ENCODE measurements at regions not wholly inside any gene's neighbourhood (a gene's known extent, or its start where the extent isn't known, plus 50 kb on each side); places are given as distances from the start of the nearest gene placed in this dataset.

DNA sequence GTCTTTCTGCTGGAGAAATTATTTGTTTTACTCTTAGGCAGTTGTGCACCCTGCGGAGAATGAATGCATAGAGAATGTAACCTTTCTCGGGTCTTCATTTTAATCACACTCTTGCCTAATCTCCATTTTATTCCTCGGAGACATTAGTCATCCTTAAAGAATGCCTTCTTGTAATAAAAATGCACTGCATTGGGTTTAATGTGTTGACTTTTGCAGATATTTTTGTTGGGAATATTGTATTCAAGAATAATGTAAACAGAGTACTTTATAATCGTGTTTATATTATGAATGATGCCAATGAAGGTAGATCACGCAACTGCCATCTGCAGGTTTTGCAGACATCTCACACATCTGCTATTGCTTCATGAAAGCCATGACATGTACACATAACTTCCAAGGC lies 1093.9 kb upstream of the CDH6 start:
- Histone ChIP-seq H3K27me3 (replicated peaks) (no peaks in the 10 kb centered on the region), H3K4me3 (ENCODE audit: low read depth, low read length) (no peak overlapping the region), H3K27ac (peak overlapping the region; percentile 95), H3K36me3 (replicated peaks) (no peaks in the 10 kb centered on the region)
- in situ Hi-C loops (cut with HindIII; ENCODE audit: low pct_ligation_motif_present, low sequenced_read_pairs) = no loop called here
- peak; percentile 81 for DNase-seq
- TF ChIP-seq, protein P1, sequence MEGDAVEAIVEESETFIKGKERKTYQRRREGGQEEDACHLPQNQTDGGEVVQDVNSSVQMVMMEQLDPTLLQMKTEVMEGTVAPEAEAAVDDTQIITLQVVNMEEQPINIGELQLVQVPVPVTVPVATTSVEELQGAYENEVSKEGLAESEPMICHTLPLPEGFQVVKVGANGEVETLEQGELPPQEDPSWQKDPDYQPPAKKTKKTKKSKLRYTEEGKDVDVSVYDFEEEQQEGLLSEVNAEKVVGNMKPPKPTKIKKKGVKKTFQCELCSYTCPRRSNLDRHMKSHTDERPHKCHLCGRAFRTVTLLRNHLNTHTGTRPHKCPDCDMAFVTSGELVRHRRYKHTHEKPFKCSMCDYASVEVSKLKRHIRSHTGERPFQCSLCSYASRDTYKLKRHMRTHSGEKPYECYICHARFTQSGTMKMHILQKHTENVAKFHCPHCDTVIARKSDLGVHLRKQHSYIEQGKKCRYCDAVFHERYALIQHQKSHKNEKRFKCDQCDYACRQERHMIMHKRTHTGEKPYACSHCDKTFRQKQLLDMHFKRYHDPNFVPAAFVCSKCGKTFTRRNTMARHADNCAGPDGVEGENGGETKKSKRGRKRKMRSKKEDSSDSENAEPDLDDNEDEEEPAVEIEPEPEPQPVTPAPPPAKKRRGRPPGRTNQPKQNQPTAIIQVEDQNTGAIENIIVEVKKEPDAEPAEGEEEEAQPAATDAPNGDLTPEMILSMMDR (IDR thresholded peaks at IDR 0.05; ENCODE audit: low read depth, low read length, missing control alignments) = no peak

DNA sequence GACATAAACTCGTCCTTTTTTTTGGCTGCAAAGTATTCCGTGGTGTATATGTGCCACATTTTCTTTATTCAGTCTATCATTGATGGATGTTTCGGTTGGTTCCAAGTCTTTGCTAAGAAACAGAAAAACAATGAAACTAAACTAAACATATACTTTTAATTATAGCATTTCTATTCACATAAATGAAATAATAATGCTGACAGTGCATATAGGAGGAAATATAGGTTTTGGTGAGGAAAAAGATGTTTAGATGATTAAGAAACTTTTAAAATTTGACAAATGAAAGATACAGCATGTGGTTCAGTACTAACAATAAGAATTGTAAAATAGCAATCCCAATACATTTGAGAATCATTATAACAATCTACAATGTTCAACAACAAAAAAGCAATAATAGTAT lies 1094.5 kb upstream of the CDH6 start:
- in situ Hi-C loops (cut with HindIII; ENCODE audit: low pct_ligation_motif_present, low sequenced_read_pairs) = no loop called here
- TF ChIP-seq, protein P1 (IDR thresholded peaks at IDR 0.05; ENCODE audit: low read depth, low read length, missing control alignments) = no peak
- H3K27me3 ChIP-seq (replicated peaks) = no peaks in the 10 kb centered on the region
- DNase-seq = no peak
- peak overlapping the region; percentile 48 for H3K27ac ChIP-seq
- H3K4me3 ChIP-seq (ENCODE audit: low read depth, low read length) = no peak overlapping the region
- no peaks in the 10 kb centered on the region for H3K36me3 ChIP-seq (replicated peaks)

DNA sequence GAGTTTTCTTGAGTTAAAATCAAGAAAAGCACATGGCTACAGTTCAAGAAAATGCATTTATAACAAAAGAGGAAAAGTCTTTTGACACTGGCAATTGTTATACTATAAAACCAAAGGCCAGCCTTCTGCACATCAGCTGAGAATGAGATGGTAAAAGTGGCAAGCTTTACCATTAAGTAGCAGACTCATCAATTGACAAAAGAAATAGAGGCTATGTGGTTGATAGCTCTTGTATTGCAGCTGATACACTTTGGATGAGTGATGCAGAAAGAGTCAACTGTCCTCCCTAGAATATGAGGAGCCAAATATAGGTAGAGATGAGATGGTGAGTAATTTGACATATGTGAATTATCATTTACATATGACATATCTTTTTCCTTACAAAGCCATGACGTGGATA lies 1100.9 kb upstream of the CDH6 start:
- DNase-seq = no peak
- TF ChIP-seq, protein P1 (IDR thresholded peaks at IDR 0.05; ENCODE audit: low read depth, low read length, missing control alignments) = no peak

DNA sequence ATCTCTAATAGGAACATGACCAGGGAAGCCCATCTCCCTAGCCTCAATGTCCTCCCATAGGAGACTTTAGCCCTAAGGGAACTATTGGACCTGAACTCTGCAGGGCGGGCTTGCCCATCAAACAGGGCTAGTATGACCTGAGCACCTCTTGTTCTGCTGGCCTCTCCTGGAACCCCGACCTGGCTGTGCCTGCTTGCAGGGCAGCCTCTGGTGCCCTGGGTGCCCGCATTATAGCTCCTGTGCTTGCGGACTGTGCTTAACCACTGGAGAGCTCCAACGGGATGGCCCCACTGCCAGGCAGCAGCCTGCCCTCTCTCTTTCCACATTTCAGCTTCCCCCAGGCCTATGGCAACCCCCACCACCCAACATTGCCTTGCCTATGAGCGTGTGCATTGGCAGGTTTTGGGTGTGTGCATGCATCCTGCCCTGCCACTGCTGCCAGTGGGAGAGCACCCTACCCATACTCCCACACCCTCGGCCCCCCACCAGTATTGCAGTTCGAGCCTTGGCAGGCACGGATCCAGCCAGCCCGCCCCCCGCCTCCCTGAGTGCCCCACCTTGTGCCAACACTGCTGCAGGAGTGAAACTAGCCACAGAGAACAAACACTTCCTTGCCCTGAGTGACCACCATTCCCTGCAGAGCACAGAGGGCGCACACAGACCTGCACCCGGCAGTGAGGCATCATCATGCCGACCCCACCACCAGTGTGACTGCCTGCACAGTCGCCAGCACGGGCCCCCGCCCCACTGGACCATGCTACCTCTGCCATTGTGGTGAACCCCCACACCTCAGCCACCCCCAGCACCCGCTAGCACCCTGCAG lies 1123.8 kb upstream of the CDH6 start:
- Histone ChIP-seq H3K27me3 (replicated peaks) (no peaks in the 10 kb centered on the region), H3K36me3 (replicated peaks) (no peaks in the 10 kb centered on the region), H3K4me3 (ENCODE audit: low read depth, low read length) (no peak overlapping the region), H3K27ac (no peak overlapping the region)
- in situ Hi-C loops (cut with HindIII; ENCODE audit: low pct_ligation_motif_present, low sequenced_read_pairs) = no loop called here
- no peak for DNase-seq
- TF ChIP-seq, protein P1 (IDR thresholded peaks at IDR 0.05; ENCODE audit: low read depth, low read length, missing control alignments) = no peak

More for the DNA sequence above, 1100.9 kb upstream of the CDH6 start:
- Histone ChIP-seq H3K27me3 (replicated peaks) (no peaks in the 10 kb centered on the region), H3K36me3 (replicated peaks) (no peaks in the 10 kb centered on the region), H3K4me3 (ENCODE audit: low read depth, low read length) (no peak overlapping the region), H3K27ac (no peak overlapping the region)
- in situ Hi-C loops (cut with HindIII; ENCODE audit: low pct_ligation_motif_present, low sequenced_read_pairs) = no loop called here

DNA sequence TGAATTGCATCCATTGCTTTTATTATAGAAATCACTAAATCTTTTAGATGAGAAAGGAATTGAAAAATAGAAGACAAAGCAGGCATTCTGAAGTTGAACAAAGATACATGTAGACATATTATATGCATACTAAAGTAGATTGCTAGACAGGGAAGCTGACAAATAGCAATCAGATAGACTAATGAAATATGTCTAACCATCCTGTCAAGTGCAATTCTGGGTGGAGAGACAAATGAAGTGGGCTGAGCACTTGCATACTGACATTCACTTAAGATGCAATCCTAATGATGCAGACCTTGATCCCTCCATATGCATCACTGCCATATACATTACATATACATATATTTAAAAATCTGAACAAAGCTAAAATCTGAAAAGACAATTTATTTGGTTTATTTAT lies 1130.0 kb upstream of the CDH6 start:
- no peak overlapping the region for H3K27ac ChIP-seq
- no peak overlapping the region for H3K4me3 ChIP-seq (ENCODE audit: low read depth, low read length)
- no peak for DNase-seq
- TF ChIP-seq, protein P1 (IDR thresholded peaks at IDR 0.05; ENCODE audit: low read depth, low read length, missing control alignments) = no peak
- in situ Hi-C loops (cut with HindIII; ENCODE audit: low pct_ligation_motif_present, low sequenced_read_pairs) = no loop called here
- no peaks in the 10 kb centered on the region for H3K36me3 ChIP-seq (replicated peaks)
- H3K27me3 ChIP-seq (replicated peaks) = no peaks in the 10 kb centered on the region

DNA sequence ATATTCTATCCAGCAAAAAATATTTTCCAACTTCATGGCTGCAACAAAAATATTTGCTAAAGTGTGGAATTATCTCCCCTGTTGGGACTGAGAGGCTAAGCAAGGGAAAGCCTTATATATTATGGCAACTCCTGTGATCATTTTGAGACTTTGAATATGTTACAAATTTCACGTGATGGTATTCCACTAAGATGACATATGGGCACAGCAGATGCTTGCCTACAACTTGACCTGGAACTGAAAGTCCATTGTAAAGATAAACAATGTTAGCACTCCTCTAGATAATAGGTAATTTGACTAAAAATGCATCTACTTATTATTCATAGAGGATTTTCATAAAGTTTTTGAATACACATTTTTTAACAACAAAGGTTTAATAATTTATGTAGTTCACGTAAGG lies 1141.5 kb upstream of the CDH6 start:
- Histone ChIP-seq H3K4me3 (ENCODE audit: low read depth, low read length) (no peak overlapping the region), H3K27ac (no peak overlapping the region)

More for the DNA sequence above, 1141.5 kb upstream of the CDH6 start:
- H3K36me3 ChIP-seq (replicated peaks) = no peaks in the 10 kb centered on the region
- no peaks in the 10 kb centered on the region for H3K27me3 ChIP-seq (replicated peaks)
- TF ChIP-seq, protein P1 (IDR thresholded peaks at IDR 0.05; ENCODE audit: low read depth, low read length, missing control alignments) = no peak
- in situ Hi-C loops (cut with HindIII; ENCODE audit: low pct_ligation_motif_present, low sequenced_read_pairs) = no loop called here
- DNase-seq = no peak

Measured in brain microvascular endothelial cell (primary cell).